ENCODE measurements at regions not wholly inside any gene's neighbourhood (a gene's known extent, or its start where the extent isn't known, plus 50 kb on each side); places are given as distances from the start of the nearest gene placed in this dataset.

- TF ChIP-seq, protein P1, sequence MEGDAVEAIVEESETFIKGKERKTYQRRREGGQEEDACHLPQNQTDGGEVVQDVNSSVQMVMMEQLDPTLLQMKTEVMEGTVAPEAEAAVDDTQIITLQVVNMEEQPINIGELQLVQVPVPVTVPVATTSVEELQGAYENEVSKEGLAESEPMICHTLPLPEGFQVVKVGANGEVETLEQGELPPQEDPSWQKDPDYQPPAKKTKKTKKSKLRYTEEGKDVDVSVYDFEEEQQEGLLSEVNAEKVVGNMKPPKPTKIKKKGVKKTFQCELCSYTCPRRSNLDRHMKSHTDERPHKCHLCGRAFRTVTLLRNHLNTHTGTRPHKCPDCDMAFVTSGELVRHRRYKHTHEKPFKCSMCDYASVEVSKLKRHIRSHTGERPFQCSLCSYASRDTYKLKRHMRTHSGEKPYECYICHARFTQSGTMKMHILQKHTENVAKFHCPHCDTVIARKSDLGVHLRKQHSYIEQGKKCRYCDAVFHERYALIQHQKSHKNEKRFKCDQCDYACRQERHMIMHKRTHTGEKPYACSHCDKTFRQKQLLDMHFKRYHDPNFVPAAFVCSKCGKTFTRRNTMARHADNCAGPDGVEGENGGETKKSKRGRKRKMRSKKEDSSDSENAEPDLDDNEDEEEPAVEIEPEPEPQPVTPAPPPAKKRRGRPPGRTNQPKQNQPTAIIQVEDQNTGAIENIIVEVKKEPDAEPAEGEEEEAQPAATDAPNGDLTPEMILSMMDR (IDR thresholded peaks at IDR 0.05): no peak
- TF ChIP-seq EZH2phosphoT487 (IDR thresholded peaks at IDR 0.05): no peak
These were observed 290.4 kb downstream of the ABCC12 start for GRCh38 chr16:47865337-47865855.
